RWPE2 (cell line): ENCODE measurements at regions not wholly inside any gene's neighbourhood (a gene's known extent, or its start where the extent isn't known, plus 50 kb on each side); places are given as distances from the start of the nearest gene placed in this dataset.

Source experiments
- ATAC-seq: fragments of 200-7000 bp; cut with Tn5 transposase; 3 replicates; pipeline ENCODE4 v1.9.1; 2021; ENCODE audit warnings: low read depth
- DNase-seq: peaks from one replicate; pipeline ENCODE4 v3.0.0-alpha.2; 2020; ENCODE audit warnings: low spot score
- H3K27ac ChIP-seq: fragments of 450-650 bp; 2 replicates; pipeline ENCODE4 v1.5.1; 2017; ENCODE audit warnings: mild to moderate bottlenecking; ENCODE audit not compliant: poor library complexity, severe bottlenecking
- H3K27me3 ChIP-seq: fragments of 250-450 bp; sonication (Bioruptor Pico); 2 replicates; pipeline ENCODE4 v1.5.1; 2021; ENCODE audit warnings: mild to moderate bottlenecking, moderate library complexity; ENCODE audit not compliant: insufficient read depth, poor library complexity, severe bottlenecking
- H3K36me3 ChIP-seq: fragments of 250-450 bp; sonication (Bioruptor Pico); 2 replicates; pipeline ENCODE4 v1.5.1; 2020; ENCODE audit warnings: low read depth, mild to moderate bottlenecking, moderate library complexity
- H3K4me1 ChIP-seq: fragments of 250-450 bp; sonication (Bioruptor Pico); 2 replicates; pipeline ENCODE4 v1.5.1; 2021; ENCODE audit warnings: mild to moderate bottlenecking, moderate library complexity; ENCODE audit not compliant: insufficient read depth, poor library complexity, severe bottlenecking
- H3K4me3 ChIP-seq: fragments of 250-450 bp; sonication (Bioruptor Pico); 2 replicates; pipeline ENCODE4 v1.5.1; 2021; ENCODE audit warnings: mild to moderate bottlenecking, moderate library complexity; ENCODE audit not compliant: severe bottlenecking
- H3K9me3 ChIP-seq: fragments of 250-450 bp; sonication (Bioruptor Pico); 2 replicates; pipeline ENCODE4 v1.5.1; 2021; ENCODE audit warnings: mild to moderate bottlenecking, moderate library complexity; ENCODE audit not compliant: severe bottlenecking
- CTCF ChIP-seq: fragments of 450-650 bp; IDR thresholded peaks from one replicate; pipeline ENCODE4 v1.5.1; 2017; ENCODE audit warnings: mild to moderate bottlenecking, moderate library complexity; ENCODE audit not compliant: poor library complexity, severe bottlenecking

- Histone ChIP-seq H3K36me3 (no peaks in the 10 kb centered on the region), H3K27ac (no peak overlapping the region), H3K27me3 (no peaks in the 10 kb centered on the region), H3K9me3 (no peaks in the 10 kb centered on the region), H3K4me3 (no peak overlapping the region), H3K4me1 (no peaks in the 10 kb centered on the region)
- no peak for TF ChIP-seq CTCF
- ATAC-seq (no peak), DNase-seq (no peak)
Measured at GRCh38 chr16:64253096-64253495, 868.8 kb downstream of the CDH11 start.

GRCh38 chr16:64251742-64252141 lies 870.1 kb downstream of the CDH11 start:
- no peak for TF ChIP-seq CTCF
- Histone ChIP-seq H3K4me3 (no peak overlapping the region), H3K27me3 (no peaks in the 10 kb centered on the region), H3K36me3 (no peaks in the 10 kb centered on the region), H3K27ac (no peak overlapping the region), H3K9me3 (no peaks in the 10 kb centered on the region), H3K4me1 (no peaks in the 10 kb centered on the region)
- DNase-seq = no peak
- ATAC-seq = no peak

GRCh38 chr16:64250866-64251265 lies 871.0 kb downstream of the CDH11 start:
- H3K36me3 ChIP-seq = no peaks in the 10 kb centered on the region
- TF ChIP-seq CTCF = no peak
- no peak for ATAC-seq
- DNase-seq = no peak
- H3K27me3 ChIP-seq = no peaks in the 10 kb centered on the region
- H3K4me3 ChIP-seq = no peak overlapping the region
- no peaks in the 10 kb centered on the region for H3K9me3 ChIP-seq
- no peak overlapping the region for H3K27ac ChIP-seq
- H3K4me1 ChIP-seq = no peaks in the 10 kb centered on the region

- no peaks in the 10 kb centered on the region for H3K4me1 ChIP-seq
- no peaks in the 10 kb centered on the region for H3K36me3 ChIP-seq
- ATAC-seq (no peak), DNase-seq (no peak)
- no peak overlapping the region for H3K4me3 ChIP-seq
- no peak for TF ChIP-seq CTCF
- H3K9me3 ChIP-seq = peaks cover 4% of the 10 kb centered on the region
- no peaks in the 10 kb centered on the region for H3K27me3 ChIP-seq
- no peak overlapping the region for H3K27ac ChIP-seq
Measured at GRCh38 chr16:64242492-64242891, 879.4 kb downstream of the CDH11 start.

- Histone ChIP-seq H3K4me1 (no peaks in the 10 kb centered on the region), H3K9me3 (peaks cover 4% of the 10 kb centered on the region), H3K36me3 (no peaks in the 10 kb centered on the region), H3K27me3 (no peaks in the 10 kb centered on the region), H3K4me3 (no peak overlapping the region), H3K27ac (no peak overlapping the region)
- no peak for TF ChIP-seq CTCF
- ATAC-seq (no peak), DNase-seq (no peak)
Measured at GRCh38 chr16:64240586-64240985, 881.3 kb downstream of the CDH11 start.
